COLO829 (cell line): ENCODE measurements at regions not wholly inside any gene's neighbourhood (a gene's known extent, or its start where the extent isn't known, plus 50 kb on each side); places are given as distances from the start of the nearest gene placed in this dataset.

Experiments
- DNase-seq: peaks from one replicate; pipeline ENCODE4 v3.0.0; 2012; ENCODE audit warnings: low spot score

DNA sequence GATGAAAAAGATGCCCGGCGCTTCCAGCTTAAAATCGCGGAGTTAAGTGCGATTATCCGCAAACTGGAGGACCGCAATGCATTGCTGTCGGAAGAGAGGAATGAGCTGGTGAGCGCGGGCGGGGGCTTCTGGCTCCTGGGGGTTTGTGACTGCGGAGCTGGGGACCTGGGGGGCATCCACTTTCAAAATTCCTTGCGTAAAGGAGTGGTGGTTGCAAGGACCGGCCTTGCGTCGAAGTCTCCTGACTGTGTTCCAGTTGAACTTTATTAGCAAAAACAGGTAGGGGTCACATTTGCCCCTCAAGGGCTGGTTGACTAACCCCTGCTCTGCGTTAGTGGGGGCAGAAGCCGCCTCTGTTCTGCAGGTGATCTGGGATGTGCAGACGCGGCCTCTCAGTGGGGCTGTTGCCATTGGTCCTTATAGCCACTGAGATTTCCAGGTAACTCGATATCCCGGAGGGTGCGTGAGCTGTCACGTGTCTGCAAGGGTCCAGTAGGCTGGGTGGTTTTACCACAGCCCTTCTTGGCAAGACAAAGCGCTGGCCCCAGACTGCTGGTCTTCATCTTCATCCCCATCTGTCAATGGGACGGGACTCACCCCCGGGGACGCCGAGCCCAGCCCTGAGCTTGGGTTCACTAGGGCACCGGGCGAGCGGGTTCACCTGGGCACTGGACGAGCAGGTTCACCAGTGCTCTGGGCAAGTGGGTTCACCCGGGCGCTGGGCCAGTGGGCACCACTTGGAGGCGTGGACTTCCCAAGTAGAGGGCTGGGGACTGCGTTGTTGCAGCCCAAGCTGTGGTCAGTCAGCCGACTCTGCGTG is 51.5 kb upstream of the DPYSL4 start:
- DNase-seq = no peak

DNA sequence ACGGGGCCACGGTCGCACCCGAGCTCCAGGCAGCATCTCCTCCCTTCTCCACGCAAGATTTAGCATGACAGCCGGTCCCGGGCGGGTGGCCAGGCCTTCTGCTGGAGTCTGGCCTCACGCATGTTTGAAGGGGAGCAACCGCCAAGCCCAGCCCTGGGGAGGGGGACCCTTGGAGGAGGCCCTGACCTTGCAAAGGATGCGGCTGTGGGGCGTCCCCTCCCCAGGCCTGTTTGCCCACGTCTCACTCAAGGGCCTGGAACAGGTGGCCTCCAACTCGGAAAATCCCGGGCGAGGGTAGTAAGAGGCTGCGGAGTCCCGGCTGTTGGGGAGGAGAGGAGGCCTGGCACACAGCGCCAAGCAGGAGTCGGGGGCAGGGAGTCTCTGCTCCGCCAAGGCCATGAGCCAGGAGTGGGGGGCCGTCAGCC is 50.6 kb upstream of the DPYSL4 start:
- no peak for DNase-seq

DNA sequence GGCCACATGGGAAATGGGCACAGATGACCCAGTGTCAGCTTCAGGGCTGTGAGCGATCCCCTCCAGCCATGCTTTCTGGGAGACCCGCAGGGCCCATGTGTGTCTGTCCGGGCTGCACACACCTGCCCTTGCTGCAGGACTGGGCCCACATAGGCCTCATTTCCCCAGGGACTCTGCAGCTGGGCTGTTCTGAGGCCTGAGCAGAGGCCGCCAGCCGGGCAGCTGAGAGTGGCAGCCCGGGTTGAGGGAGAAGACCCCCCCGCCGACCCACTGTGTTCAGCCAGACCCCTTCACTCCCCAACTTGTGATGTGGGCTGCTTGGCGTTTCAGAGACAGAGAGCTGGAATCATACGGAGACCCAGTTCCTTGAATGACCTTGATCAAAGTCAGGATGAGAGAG is 50.1 kb upstream of the DPYSL4 start:
- no peak for DNase-seq
